HG02623 (cell line): ENCODE measurements at regions not wholly inside any gene's neighbourhood (a gene's known extent, or its start where the extent isn't known, plus 50 kb on each side); places are given as distances from the start of the nearest gene placed in this dataset.

Source experiments
- ATAC-seq: cut with Tn5 transposase; IDR thresholded peaks from one replicate; pipeline ENCODE4 v1.9.1; 2021; ENCODE audit warnings: moderate library complexity; ENCODE audit not compliant: unreplicated experiment

DNA sequence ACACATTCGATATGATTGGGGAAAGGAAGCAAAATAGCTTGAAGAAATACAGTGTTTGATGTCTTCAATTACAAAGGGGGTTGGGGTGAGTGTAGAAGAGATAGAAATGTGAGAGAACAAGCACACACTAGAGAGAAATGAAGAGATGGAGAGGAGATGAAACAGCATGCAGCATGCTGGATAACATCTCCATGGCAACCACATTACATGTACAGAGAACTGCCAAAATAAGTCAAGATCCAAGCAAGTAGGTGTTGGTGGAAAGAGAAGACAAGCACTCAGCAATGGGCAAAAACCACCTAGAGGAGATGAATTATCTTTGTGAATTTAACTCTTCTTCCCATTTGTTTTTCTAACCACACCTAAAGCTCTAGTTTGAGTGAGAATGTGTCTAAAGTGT, 289.8 kb downstream of the GRIN2B start:
- no peak for ATAC-seq

DNA sequence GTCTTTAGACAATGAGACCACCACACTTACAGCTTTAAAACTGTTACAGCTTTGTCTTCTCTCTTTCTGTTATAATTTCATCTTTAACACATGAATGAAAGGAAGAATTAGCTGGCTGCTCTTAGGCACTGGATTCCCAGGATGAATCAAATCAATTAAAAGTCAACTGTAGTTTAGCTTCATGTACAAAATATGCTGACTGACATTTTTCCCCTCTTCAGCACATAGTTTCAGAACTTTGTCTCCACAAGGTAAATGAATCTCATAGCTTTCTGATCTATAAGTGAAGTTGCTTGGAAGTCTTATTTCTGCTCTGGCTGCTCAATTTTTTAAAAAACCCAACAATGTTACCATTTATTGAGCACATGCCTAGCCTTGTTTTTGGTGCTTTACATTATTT, 293.8 kb downstream of the GRIN2B start:
- ATAC-seq = no peak

DNA sequence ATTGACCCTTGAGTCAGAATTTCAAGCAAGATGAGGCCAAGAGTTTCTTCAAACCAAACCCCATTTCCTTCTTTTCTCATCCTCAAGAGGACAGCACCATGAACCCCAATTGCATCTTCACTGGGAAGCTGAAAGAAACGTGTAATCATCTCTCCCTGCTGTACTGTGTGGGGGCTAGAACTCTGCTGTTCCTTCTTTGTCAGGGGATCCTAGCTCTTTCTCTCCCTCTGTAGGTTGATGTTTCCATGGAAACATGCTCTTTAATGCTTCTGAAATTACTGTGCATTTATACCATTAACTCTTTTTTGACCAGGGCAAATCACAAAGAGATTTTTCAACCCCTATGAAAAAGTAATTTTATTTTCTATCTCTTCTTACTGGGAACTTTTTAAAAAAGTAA, 295.1 kb downstream of the GRIN2B start:
- no peak for ATAC-seq

DNA sequence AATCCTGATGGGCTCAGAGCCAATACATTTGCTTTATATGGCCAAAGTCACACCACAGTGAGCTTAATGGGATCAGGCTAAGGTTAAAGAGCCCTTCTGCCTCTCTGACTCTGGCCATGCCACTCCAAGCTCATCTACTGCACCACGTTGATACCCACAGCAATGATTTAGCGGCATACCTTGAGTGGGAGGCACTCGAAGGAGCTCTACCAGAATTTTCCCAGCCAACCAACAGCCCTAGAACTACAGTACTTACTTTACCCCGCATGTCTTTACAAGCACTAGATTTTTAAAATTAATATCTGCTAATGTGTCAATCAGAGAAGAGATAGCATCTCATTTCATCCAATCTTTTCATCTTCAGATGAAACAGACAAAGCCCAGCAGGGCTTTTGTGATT, 300.5 kb downstream of the GRIN2B start:
- ATAC-seq = no peak

DNA sequence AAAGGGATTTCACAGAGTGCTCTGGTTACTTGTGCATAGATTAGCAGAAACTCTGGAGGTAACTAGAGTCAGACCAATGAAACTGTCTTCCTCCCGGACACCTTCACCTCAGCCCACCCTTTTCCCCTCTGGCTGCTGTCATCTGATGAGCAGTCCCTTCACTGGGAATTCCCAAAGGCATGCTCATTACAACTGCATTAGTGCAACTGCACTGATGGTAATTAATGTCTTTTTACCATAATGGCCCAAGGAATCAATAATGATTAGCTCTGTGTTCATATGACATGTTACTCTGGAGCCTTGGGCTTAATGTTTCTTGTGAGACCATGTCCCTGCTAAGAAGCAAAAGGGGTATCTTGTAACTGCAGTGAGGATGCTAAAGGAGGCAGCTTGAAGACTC, 304.5 kb downstream of the GRIN2B start:
- ATAC-seq = no peak

DNA sequence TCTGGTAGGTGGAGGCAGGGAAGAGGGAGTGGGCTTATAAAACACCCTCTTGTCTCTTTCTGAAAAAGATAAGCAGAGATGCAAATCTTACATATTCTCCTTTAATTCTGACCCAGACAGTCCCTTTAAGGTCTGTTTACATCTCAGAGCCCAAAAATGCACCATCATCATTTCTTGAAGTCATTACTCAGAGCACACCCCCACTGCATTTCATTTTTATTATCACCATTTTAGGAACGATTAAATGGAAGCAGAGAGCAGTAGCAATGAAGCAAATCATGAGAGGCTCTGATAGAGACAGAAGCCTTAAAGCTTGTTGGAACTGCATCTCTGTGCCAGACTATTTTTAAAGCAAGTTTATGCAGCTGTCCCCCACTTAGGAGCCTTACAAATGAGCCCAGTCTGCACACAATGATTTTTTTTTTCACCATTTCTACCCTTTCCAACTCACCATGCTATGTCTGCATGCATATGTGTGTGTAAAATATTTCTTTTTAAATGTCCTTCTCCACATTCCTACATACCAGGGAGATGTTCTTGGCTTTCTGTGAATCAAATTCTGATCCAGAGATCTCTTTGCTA, 311.0 kb downstream of the GRIN2B start:
- no peak for ATAC-seq

DNA sequence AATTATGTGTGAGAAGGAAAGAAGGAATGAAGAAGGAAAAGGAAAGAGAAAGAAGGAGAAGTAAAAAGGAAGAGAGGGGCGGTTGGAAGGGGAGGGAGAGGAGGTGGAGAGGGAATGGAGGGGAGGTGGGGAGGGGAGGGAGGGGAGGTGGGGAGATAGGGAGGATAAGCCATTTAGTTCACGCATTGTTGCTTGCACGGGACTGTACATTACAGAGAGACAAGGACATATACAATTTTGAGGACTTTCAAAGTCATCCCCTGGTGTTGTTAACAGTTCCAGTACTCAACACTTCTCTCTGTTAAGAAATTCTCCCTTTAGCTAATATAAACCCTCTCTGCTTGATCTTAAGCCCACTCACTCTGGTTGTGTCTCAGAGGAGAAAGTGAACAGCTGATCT, 312.5 kb downstream of the GRIN2B start:
- no peak for ATAC-seq

DNA sequence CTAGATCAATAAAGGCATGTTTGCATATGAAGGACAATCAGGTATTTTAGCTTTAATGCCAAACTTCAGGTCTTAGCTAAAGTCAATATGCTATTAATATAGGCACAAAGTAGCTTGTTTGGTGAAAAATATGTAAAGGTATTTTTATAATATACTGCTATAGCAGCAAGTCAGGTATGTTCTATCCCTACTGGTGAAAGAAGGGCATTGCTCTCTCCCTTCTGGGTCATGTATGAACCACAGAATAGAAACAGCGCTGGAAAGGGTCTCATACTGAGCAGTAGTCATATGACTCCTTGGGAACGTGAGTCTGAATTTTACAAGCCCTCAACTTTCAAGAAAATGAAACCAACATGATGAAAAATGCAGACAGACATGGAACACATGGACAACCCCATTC, 314.6 kb downstream of the GRIN2B start:
- no peak for ATAC-seq

DNA sequence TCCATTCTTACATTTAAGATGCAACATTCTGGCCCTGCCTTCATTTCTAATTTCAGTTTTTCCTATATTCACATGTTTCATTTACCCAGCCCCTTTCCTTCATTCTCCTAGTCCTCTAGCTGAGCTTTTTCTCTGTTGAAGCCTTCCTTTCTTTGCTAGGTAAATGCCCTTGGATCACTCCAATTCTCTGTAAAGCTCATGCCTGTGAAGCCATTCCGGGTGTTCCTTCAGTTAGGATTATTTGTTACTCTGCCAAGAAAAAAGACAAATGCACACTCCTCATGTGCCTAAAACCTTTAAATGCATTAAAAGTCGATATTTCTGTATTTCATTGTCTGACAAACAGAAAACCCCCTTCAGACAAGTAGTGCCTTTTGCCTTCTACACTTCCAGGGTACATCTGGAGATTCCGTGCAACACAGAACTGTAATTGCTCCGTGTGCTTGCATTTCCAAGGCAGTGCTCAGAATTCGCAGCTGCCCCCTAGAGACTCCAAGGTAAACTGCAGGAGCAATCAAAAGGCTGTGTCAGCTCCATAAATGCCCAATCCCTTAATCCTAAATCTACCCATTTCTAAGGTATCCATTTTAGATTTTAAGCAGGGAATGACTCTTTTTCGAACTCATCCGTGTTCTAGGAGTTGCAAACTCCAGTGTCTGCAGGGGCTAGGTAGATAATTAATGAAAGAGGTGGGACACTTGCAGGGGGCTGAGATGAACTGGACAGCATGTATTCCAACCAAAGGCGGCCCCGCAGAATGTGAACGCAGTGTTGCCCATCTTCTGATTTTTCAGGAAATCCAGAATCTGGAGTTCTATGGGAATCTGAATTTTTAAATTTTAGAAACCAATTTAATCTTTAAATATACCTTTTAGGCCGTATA, 320.2 kb downstream of the GRIN2B start:
- peak; percentile 85 for ATAC-seq

DNA sequence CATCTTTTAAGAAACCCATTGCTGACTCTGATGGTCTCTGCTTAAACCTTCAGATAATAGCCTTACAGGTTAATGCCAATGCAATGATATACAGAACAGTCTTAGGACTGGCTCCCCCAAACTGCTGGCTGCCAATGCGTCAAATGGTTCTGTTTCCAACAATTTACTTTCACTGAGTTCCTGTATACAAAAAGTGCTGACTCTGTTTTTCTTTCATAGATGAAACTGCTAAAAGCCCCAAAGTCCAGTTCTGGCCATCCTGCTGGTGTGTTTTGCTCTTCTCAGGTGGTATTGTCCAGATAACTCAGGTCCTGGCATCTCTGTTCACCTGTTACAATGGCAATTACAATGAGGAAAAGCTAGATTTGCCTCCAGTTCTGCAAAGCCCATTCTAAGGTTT, 326.9 kb downstream of the GRIN2B start:
- no peak for ATAC-seq

DNA sequence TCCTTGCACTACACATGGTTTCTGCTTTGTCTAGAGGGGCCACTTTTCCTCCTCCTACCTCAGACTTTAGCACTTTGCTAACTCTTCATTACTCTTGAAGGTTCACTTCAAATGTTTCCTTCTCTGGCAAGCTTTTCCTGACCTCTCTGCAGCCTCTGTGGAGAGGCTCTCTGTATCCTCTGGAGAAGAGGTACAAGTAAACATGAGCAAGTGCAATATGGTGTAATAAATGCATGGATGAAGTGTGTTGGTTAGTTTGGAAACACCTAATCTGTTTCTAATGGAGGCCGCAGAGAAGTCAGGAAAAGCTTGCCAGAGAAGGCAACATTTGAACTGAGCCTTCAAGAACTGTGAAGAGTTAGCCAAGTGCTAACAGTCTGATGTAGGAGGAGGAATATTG, 329.3 kb downstream of the GRIN2B start:
- ATAC-seq = no peak

DNA sequence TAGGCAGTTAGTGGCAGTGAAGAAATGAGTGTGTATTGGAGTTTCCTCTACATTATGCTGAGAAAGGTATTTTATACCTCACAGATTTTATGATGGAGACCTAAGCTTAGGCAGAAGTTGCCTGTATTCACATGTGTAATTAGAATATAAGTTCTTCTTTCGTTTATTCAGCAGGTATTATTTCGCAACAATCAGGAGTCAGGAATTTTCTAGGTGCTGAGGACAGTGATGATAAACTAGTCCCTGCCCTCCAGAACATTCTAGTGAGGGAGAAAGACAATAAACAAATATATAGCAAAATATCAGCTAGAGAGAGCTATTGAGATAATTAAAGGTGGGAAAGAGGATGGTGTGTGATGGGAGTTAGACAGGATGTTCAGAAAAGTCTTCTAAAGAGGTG, 345.7 kb downstream of the GRIN2B start:
- no peak for ATAC-seq

DNA sequence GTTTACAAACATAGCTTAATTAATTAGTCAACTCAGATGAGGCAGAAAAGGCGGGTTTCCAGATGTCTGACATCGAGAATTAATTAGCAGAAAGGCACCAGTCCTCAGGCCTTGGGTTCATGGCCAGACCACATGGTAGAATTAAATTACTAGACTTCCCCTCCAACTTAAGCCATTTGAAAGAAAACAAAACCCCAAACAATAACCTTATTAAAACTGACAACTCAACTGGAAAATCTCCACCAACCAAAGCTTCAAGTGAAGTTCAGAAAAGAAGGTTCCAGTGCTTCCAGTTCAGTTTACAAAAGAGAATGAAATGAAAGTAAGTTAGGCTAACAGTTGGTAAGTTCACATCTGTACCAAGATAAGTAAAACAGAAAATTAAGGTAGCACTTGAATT, 349.5 kb downstream of the GRIN2B start:
- ATAC-seq = no peak

DNA sequence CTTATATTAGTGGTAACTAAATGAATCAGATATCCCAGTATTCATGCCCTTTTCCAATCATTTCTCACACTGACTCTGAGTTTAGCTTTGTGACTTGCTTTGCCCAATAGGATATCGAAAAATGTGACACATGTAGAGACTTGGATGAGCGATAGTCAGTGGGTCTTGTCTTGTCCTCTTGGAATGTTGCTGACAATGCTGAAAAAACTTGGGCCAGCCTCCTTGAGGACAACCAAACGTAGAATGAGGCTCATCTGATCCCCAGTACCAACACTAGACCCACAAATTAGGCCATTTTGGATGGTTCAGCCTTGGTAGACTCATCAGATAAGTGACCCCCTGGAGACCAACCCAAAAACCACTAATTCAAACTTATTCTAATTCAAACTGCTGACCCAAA, 351.0 kb downstream of the GRIN2B start:
- no peak for ATAC-seq

DNA sequence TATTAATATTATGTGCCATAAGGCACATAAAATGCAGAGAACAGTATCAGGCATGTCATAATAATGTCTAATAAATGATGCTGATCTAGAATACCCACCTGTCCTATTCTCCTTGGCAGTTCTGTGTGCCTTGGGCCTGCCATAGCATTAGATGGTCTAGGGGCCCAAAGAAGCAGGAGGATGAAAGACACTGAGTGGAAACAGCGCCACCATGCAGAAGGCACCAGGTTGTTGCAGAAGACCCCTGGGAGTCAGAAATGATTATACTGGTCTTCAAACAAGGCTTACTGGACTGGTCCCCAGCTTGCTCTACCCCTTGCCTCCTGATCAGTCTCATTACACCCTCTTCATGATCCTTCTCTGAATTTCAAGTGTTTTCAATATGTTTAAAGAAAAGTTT, 353.3 kb downstream of the GRIN2B start:
- no peak for ATAC-seq

DNA sequence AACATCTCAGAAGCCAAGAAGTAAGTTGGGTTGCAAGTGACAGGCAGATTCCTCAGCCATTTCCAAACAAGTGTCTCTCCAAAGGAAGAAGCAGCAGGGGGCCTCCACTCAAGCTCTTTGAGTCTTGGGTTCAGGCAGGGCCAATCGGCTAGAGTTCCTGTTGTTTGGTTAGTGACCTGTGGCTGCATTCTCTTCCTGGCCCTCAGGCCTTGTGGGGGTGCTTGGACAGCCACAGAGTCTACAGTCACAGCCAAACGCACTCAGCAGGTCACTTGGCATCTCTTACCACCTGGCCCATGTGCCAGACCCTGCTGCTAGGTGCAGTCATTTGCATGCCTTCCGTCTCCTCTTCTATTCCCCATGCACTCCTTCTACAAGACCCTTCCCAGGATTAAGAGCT, 353.9 kb downstream of the GRIN2B start:
- ATAC-seq = no peak

DNA sequence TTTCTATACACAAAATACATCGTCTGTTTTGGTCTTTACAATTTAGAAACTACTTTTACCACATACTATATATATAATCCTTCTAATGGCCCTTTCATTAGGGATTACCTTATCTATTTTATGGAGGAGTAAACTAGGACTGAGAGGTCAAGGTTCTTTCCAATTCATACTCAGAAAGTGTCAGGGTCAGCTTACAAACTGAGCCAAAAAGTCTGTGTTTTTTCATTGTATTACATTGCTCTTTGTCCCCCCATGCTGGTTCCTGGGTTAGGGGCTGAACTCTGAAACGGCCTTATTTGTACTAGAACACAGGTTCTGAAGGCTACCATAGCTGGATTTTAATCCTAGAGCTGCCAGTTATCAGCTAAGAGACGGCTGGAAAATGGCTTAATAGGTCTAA, 368.1 kb downstream of the GRIN2B start:
- no peak for ATAC-seq

DNA sequence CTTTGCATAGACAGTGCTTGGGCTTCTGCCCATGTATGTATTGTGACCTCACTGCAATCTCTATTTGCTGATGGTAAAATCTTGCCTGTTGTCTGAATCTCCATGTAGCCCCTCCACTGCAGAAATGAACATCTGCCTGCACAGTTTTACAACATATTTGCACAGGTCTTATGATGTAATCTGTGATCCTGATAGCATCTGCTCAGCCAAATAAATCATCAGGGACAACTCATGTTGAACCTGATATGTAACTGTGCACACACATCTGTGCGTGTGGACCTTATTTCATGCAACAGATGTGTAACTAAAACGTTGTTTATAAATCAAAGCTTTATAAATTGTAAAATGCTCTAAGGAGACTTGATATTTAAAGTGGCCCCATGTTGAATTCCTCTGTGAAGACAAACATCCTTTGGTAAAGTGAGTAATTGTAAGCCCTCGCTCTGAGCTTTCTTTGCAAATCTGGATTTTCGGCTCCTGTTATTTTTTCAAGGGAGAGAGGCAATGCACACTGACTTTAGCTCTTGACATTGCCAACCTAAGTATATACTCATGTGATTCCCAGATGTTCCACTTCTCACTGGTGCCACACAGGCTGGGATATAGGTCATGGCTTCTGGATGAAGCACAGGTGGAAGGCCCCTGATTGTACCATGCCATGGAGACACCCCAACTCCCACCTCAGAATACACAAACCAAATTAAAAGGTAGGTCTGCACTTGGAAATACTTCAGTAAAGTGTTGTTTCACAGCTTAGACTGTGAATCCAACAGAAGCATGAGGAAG, 371.3 kb downstream of the GRIN2B start:
- ATAC-seq = no peak

DNA sequence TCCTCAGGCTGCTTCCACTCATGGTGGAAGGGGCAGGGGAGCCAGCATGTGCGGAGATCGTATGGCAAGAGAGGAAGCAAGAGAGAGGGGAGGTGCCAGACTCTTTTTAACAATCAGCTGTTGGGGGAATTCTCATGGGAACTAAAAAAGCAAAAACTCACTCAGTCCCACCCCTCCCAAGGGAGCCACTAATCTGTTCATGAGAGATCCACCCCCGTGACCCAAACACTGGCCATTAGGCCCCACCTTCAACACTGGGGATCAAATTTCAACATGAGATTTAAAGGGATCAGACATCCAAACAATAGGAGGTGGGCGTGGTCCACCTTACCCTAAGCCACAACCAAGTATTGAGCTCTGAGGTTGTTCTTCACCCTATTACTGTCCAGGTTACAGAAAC, 375.1 kb downstream of the GRIN2B start:
- no peak for ATAC-seq

DNA sequence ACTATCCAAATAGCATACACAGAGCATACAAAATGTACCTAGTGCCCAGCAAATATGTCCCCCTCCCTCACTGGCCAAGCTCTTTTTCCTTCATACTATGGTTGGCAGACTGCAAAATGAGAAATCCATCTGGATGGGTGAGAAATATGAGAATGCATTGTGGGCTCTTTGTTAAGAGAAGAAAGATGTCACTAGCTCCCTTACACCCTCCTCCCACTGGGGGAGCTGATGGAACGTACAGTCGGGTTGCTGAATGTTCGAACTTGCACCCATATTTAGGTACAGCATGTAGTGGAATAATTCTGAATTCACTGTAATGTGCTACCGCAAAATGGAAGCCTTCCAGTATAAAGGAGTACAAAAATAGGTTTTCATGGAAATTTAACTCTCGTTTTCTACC, 377.4 kb downstream of the GRIN2B start:
- no peak for ATAC-seq

DNA sequence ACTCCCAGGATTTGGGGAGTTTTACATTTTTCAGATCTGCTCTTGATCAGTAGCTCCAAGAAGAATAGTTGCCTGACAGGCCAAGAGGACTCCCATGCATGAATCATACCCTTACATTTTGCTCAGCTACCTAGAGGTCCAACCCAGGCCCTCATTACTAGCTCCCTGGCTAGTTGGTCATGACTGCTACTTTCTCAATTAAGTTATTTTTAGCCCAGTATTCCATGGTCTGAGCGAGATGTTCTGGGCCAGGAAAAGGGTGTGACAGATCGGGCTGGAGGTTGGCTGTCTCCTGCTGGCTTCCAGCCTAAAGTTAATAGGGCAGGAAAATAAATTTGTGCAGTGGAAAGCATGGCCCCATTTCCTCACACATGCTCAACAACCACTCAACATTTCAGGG, 379.2 kb downstream of the GRIN2B start:
- ATAC-seq = no peak

DNA sequence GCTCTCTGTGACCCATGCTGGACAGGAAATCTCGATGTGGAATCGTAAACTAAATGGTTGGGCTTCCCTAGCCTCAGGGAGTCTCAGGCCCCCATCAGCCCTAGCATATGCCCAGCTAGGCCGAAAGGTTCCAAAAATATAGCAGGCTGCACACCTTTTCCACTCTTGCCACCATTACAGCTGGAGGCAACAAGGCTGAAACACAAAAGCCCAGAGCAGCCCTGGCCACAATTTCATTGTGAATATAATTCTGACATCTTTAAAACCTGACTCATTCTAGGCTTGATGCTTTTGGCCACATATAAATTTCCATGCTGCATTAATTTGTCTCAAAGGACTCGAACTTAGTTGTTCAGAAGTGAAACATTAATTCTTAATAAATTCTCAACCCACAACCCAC, 382.2 kb downstream of the GRIN2B start:
- no peak for ATAC-seq
